Muscle of leg (tissue), 3 donors: ENCODE measurements at regions not wholly inside any gene's neighbourhood (a gene's known extent, or its start where the extent isn't known, plus 50 kb on each side); places are given as distances from the start of the nearest gene placed in this dataset.
A peak's percentile ranks its signal among the peaks of the same experiment; 100 is the strongest.

Experiments used
- DNase-seq: peaks from one replicate; pipeline ENCODE4 v3.0.0; 2013
- H3K27ac ChIP-seq: one replicate; pipeline ENCODE4 v1.5.1; 2013; ENCODE audit warnings: mild to moderate bottlenecking, low read length, control low read depth
- H3K27me3 ChIP-seq: one replicate; pipeline ENCODE4 v1.6.1; 2013; ENCODE audit warnings: low read length; ENCODE audit not compliant: control insufficient read depth, insufficient read depth
- H3K36me3 ChIP-seq: one replicate; pipeline ENCODE4 v1.6.1; 2013; ENCODE audit warnings: low read length; ENCODE audit not compliant: control insufficient read depth, insufficient read depth
- H3K4me1 ChIP-seq: one replicate; pipeline ENCODE4 v1.6.1; 2013; ENCODE audit warnings: low read length; ENCODE audit not compliant: control insufficient read depth, insufficient read depth
- H3K4me3 ChIP-seq: one replicate; pipeline ENCODE4 v1.5.1; 2013; ENCODE audit warnings: low read length, control low read depth
- H3K9me3 ChIP-seq: replicated peaks from 2 replicates; pipeline ENCODE4 v1.6.1; 2013; ENCODE audit warnings: low read depth, low read length; ENCODE audit not compliant: control insufficient read depth
- WGBS: methylation state at CpG from one replicate; pipeline ENCODE4 v1.1.5; 2013; ENCODE audit warnings: missing lambda C conversion rate; ENCODE audit not compliant: insufficient coverage; 5-methylcytosine and 5-hydroxymethylcytosine counted together

- no peaks in the 10 kb centered on the region for H3K36me3 ChIP-seq
- no peaks in the 10 kb centered on the region for H3K27me3 ChIP-seq
- H3K4me3 ChIP-seq, result no peak overlapping the region
- H3K27ac ChIP-seq, result peak overlapping the region; percentile 54
- WGBS, result no CpG with 5 or more reads among the region's 4 CpGs
- peak; percentile 92 for DNase-seq
- H3K4me1 ChIP-seq, result peaks cover 2% of the 10 kb centered on the region
- peaks cover 3% of the 10 kb centered on the region for H3K9me3 ChIP-seq
Measured at GRCh38 chr21:27306791-27307775, 340.2 kb upstream of the ADAMTS5 start.

GRCh38 chr21:27306206-27306605 is 339.3 kb upstream of the ADAMTS5 start:
- DNase-seq, result peak; percentile 54
- Histone ChIP-seq H3K27ac (peak overlapping the region; percentile 54), H3K27me3 (no peaks in the 10 kb centered on the region)

GRCh38 chr21:27301220-27301619 is 334.3 kb upstream of the ADAMTS5 start:
- peak overlapping the region; percentile 31 for H3K27ac ChIP-seq
- peaks cover 2% of the 10 kb centered on the region for H3K4me1 ChIP-seq
- peak; percentile 93 for DNase-seq
- H3K4me3 ChIP-seq, result no peak overlapping the region
- H3K9me3 ChIP-seq, result peaks cover 7% of the 10 kb centered on the region
- no CpG with 5 or more reads among the region's 2 CpGs for WGBS
- no peaks in the 10 kb centered on the region for H3K27me3 ChIP-seq
- no peaks in the 10 kb centered on the region for H3K36me3 ChIP-seq

More at GRCh38 chr21:27306206-27306605, 339.3 kb upstream of the ADAMTS5 start:
- Histone ChIP-seq H3K4me3 (no peak overlapping the region), H3K9me3 (peaks cover 3% of the 10 kb centered on the region), H3K4me1 (peaks cover 2% of the 10 kb centered on the region), H3K36me3 (no peaks in the 10 kb centered on the region)

- H3K4me1 ChIP-seq, result no peaks in the 10 kb centered on the region
- no CpG with 5 or more reads among the region's 2 CpGs for WGBS
- H3K27me3 ChIP-seq, result no peaks in the 10 kb centered on the region
- peaks cover 9% of the 10 kb centered on the region for H3K9me3 ChIP-seq
- H3K4me3 ChIP-seq, result no peak overlapping the region
- H3K27ac ChIP-seq, result peak overlapping the region; percentile 31
- DNase-seq, result no peak
- no peaks in the 10 kb centered on the region for H3K36me3 ChIP-seq
Measured at GRCh38 chr21:27300770-27301169, 333.9 kb upstream of the ADAMTS5 start.

GRCh38 chr21:27298465-27298864 is 331.6 kb upstream of the ADAMTS5 start:
- H3K27me3 ChIP-seq, result no peaks in the 10 kb centered on the region
- H3K27ac ChIP-seq, result no peak overlapping the region
- no CpG with 5 or more reads among the region's 1 CpG for WGBS
- H3K4me1 ChIP-seq, result no peaks in the 10 kb centered on the region
- no peak overlapping the region for H3K4me3 ChIP-seq
- peak; percentile 91 for DNase-seq
- H3K36me3 ChIP-seq, result no peaks in the 10 kb centered on the region
- peaks cover 9% of the 10 kb centered on the region for H3K9me3 ChIP-seq

- peaks cover 9% of the 10 kb centered on the region for H3K9me3 ChIP-seq
- WGBS, result no CpG with 5 or more reads among the region's 1 CpG
- no peaks in the 10 kb centered on the region for H3K4me1 ChIP-seq
- no peaks in the 10 kb centered on the region for H3K36me3 ChIP-seq
- no peaks in the 10 kb centered on the region for H3K27me3 ChIP-seq
- peak; percentile 54 for DNase-seq
- H3K27ac ChIP-seq, result no peak overlapping the region
- H3K4me3 ChIP-seq, result no peak overlapping the region
Measured at GRCh38 chr21:27293239-27293638, 326.4 kb upstream of the ADAMTS5 start.

GRCh38 chr21:27292783-27293182 is 325.9 kb upstream of the ADAMTS5 start:
- Histone ChIP-seq H3K4me3 (no peak overlapping the region), H3K36me3 (no peaks in the 10 kb centered on the region), H3K4me1 (no peaks in the 10 kb centered on the region), H3K9me3 (peaks cover 9% of the 10 kb centered on the region), H3K27me3 (no peaks in the 10 kb centered on the region), H3K27ac (no peak overlapping the region)
- DNase-seq, result peak; percentile 91
- WGBS, result no CpG with 5 or more reads among the region's 2 CpGs

- Histone ChIP-seq H3K27me3 (no peaks in the 10 kb centered on the region), H3K9me3 (peaks cover 8% of the 10 kb centered on the region), H3K4me1 (no peaks in the 10 kb centered on the region), H3K36me3 (no peaks in the 10 kb centered on the region), H3K27ac (peak overlapping the region; percentile 37), H3K4me3 (no peak overlapping the region)
- no peak for DNase-seq
Measured at GRCh38 chr21:27292229-27292628, 325.3 kb upstream of the ADAMTS5 start.

- no peaks in the 10 kb centered on the region for H3K4me1 ChIP-seq
- no peak overlapping the region for H3K4me3 ChIP-seq
- H3K27ac ChIP-seq, result no peak overlapping the region
- H3K9me3 ChIP-seq, result no peaks in the 10 kb centered on the region
- H3K27me3 ChIP-seq, result no peaks in the 10 kb centered on the region
- no peak for DNase-seq
- no peaks in the 10 kb centered on the region for H3K36me3 ChIP-seq
- no CpG with 5 or more reads among the region's 1 CpG for WGBS
Measured at GRCh38 chr21:27291006-27291405, 324.1 kb upstream of the ADAMTS5 start.

- no peak overlapping the region for H3K27ac ChIP-seq
- no peaks in the 10 kb centered on the region for H3K4me1 ChIP-seq
- WGBS, result no CpG with 5 or more reads among the region's 3 CpGs
- no peak for DNase-seq
- no peaks in the 10 kb centered on the region for H3K27me3 ChIP-seq
- no peaks in the 10 kb centered on the region for H3K36me3 ChIP-seq
- H3K4me3 ChIP-seq, result no peak overlapping the region
- H3K9me3 ChIP-seq, result no peaks in the 10 kb centered on the region
Measured at GRCh38 chr21:27290028-27290427, 323.1 kb upstream of the ADAMTS5 start.
